ENCODE measurements at regions not wholly inside any gene's neighbourhood (a gene's known extent, or its start where the extent isn't known, plus 50 kb on each side); places are given as distances from the start of the nearest gene placed in this dataset.

- TF ChIP-seq ZFP37 (CRISPR knock-in tag; IDR thresholded peaks at IDR 0.05; ENCODE audit: borderline replicate concordance) (no peak), ZNF225 (CRISPR knock-in tag; IDR thresholded peaks at IDR 0.05) (no peak), ZNF207 (IDR thresholded peaks at IDR 0.05; ENCODE audit: borderline replicate concordance) (no peak), GABPA (IDR thresholded peaks at IDR 0.05; ENCODE audit: low read depth, low read length) (no peak), GABPA (CRISPR knock-in tag; IDR thresholded peaks at IDR 0.05; ENCODE audit: low read depth) (no peak), SAFB2 (CRISPR knock-in tag; IDR thresholded peaks at IDR 0.05; ENCODE audit: borderline replicate concordance, low read depth) (no peak), ZBTB7A (CRISPR knock-in tag; IDR thresholded peaks at IDR 0.05) (no peak), MAF1 (CRISPR knock-in tag; IDR thresholded peaks at IDR 0.05; ENCODE audit: borderline replicate concordance) (no peak), RFX1 (IDR thresholded peaks at IDR 0.05) (no peak), CTCF (CRISPR knock-in tag; IDR thresholded peaks at IDR 0.05) (no peak), MIER3 (CRISPR knock-in tag; IDR thresholded peaks at IDR 0.05; ENCODE audit: borderline replicate concordance) (no peak)
Observed at GRCh38 chr22:34599567-34599966, 466.4 kb upstream of the ISX start.

Measured in HepG2 (cell line).